H1 (cell line): ENCODE measurements at regions not wholly inside any gene's neighbourhood (a gene's known extent, or its start where the extent isn't known, plus 50 kb on each side); places are given as distances from the start of the nearest gene placed in this dataset.

Source experiments
- CTCF ChIA-PET: fragments of 300-600 bp; sonication (Branson Sonifier 250); formaldehyde crosslinking; loops from one replicate; lab custom pipeline; 2021; ENCODE audit not compliant: partially characterized antibody; lab: Charles Lee
- POLR2A ChIA-PET: fragments of 300-600 bp; sonication (Branson Sonifier 250); formaldehyde crosslinking; loops from one replicate; lab custom pipeline; 2021; ENCODE audit warnings: inconsistent platforms; ENCODE audit not compliant: partially characterized antibody; lab: Charles Lee
- DNase-seq, 2 experiments: peaks; one replicate each; pipeline versions ENCODE4 v3.0.0 to v3.0.0-alpha.2; 2010 to 2022; ENCODE audit warnings: low spot score in 2 of 2, low read depth in 1 of 2, mixed read lengths in 1 of 2
- FAIRE-seq: peaks from 2 replicates; lab custom pipeline; 2011; peaks lifted over from hg19 to GRCh38; lab: Jason Lieb, UNC
- H2AFZ ChIP-seq: 2 replicates; pipeline ENCODE4 v1.8.1; 2012; ENCODE audit warnings: low read length, inconsistent platforms
- H2AK5ac ChIP-seq: 2 replicates; pipeline ENCODE4 v1.6.1; 2013; ENCODE audit warnings: low read depth, low read length
- H2BK120ac ChIP-seq: replicated peaks from 2 replicates; pipeline ENCODE3; 2013; ENCODE audit warnings: low read depth, low read length, inconsistent platforms
- H2BK12ac ChIP-seq: 2 replicates; pipeline ENCODE4 v1.6.1; 2013; ENCODE audit warnings: low read depth, low read length
- H2BK15ac ChIP-seq: 2 replicates; pipeline ENCODE4 v1.6.1; 2013; ENCODE audit warnings: low read length
- H2BK20ac ChIP-seq: 2 replicates; pipeline ENCODE4 v1.6.1; 2013; ENCODE audit warnings: low read length
- H2BK5ac ChIP-seq: 2 replicates; pipeline ENCODE4 v1.6.1; 2013; ENCODE audit warnings: low read depth, low read length
- H3K14ac ChIP-seq: 2 replicates; pipeline ENCODE4 v1.6.1; 2013; ENCODE audit warnings: inconsistent platforms; ENCODE audit not compliant: insufficient read length
- H3K18ac ChIP-seq: 2 replicates; pipeline ENCODE4 v1.6.1; 2013; ENCODE audit warnings: low read length; ENCODE audit errors: extremely low read depth
- H3K23ac ChIP-seq: 2 replicates; pipeline ENCODE4 v1.6.1; 2013; ENCODE audit warnings: inconsistent platforms; ENCODE audit not compliant: insufficient read length
- H3K23me2 ChIP-seq: 2 replicates; pipeline ENCODE4 v1.6.1; 2013; ENCODE audit warnings: low read depth, low read length
- H3K27ac ChIP-seq: 2 replicates; pipeline ENCODE4 v1.6.1; 2011; ENCODE audit warnings: low read depth, low read length, inconsistent platforms
- H3K27me3 ChIP-seq, 4 experiments: replicated peaks in 1 of 4; 1 replicate in 1 of 4; 2 replicates in 3 of 4; pipeline versions ENCODE4 v1.6.1 to v1.8.1; 2011 to 2013; ENCODE audit warnings: low read length in 3 of 4, mild to moderate bottlenecking in 3 of 4, inconsistent platforms in 2 of 4, mixed read lengths in 2 of 4, moderate library complexity in 1 of 4; ENCODE audit not compliant: control insufficient read depth in 3 of 4, insufficient read depth in 3 of 4; ENCODE audit errors: extremely low read depth in 1 of 4
- H3K36me3 ChIP-seq, 4 experiments: 2 replicates each; pipeline versions ENCODE4 v1.6.1 to v1.8.1; 2011 to 2013; ENCODE audit warnings: mild to moderate bottlenecking in 4 of 4, low read length in 3 of 4, moderate library complexity in 2 of 4, control low read depth in 1 of 4, inconsistent platforms in 1 of 4; ENCODE audit not compliant: insufficient read depth in 4 of 4, control insufficient read depth in 2 of 4
- H3K4ac ChIP-seq: replicated peaks from 2 replicates; pipeline ENCODE3; 2013; ENCODE audit warnings: low read length, low read depth, mixed read lengths, inconsistent platforms; ENCODE audit not compliant: insufficient read length
- H3K4me1 ChIP-seq, 4 experiments: replicated peaks in 1 of 4; 1 replicate in 1 of 4; 2 replicates in 3 of 4; pipeline versions ENCODE4 v1.6.1 to v1.8.1; 2011 to 2013; ENCODE audit warnings: low read length in 3 of 4, inconsistent platforms in 2 of 4, mixed read lengths in 1 of 4; ENCODE audit not compliant: insufficient read depth in 4 of 4, control insufficient read depth in 3 of 4
- H3K4me2 ChIP-seq, 2 experiments: 2 replicates each; pipeline versions ENCODE4 v1.6.1 to v1.8.1; 2011 to 2013; ENCODE audit warnings: low read depth in 2 of 2, low read length in 2 of 2, control low read depth in 1 of 2, inconsistent platforms in 1 of 2, mild to moderate bottlenecking in 1 of 2; ENCODE audit not compliant: insufficient read depth in 1 of 2
- H3K4me3 ChIP-seq, 4 experiments: fragments of 200-600, 300-600 bp in 1 of 4; sonication (generic), shearing (Covaris generic), sonication (Bioruptor Twin) in 1 of 4; 2 replicates each; pipeline versions ENCODE4 v1.5.1 to v1.8.1; 2011 to 2016; ENCODE audit warnings: low read length in 4 of 4, low read depth in 3 of 4, control low read depth in 2 of 4, inconsistent platforms in 2 of 4, mild to moderate bottlenecking in 2 of 4, mixed read lengths in 1 of 4, moderate library complexity in 1 of 4; ENCODE audit not compliant: insufficient read depth in 2 of 4; ENCODE audit errors: extremely low read depth in 1 of 4
- H3K56ac ChIP-seq: replicated peaks from 2 replicates; pipeline ENCODE3; 2013; ENCODE audit warnings: low read depth, mild to moderate bottlenecking, mixed read lengths, low read length, inconsistent platforms; ENCODE audit not compliant: insufficient read length
- H3K79me1 ChIP-seq: 2 replicates; pipeline ENCODE4 v1.6.1; 2013; ENCODE audit warnings: low read depth, low read length, control low read depth
- H3K79me2 ChIP-seq, 2 experiments: 2 replicates each; pipeline versions ENCODE4 v1.6.1 to v1.8.1; 2012 to 2013; ENCODE audit warnings: low read length in 2 of 2, mild to moderate bottlenecking in 2 of 2, inconsistent platforms in 1 of 2; ENCODE audit not compliant: insufficient read depth in 2 of 2, control insufficient read depth in 1 of 2
- H3K9ac ChIP-seq, 4 experiments: replicated peaks in 1 of 4; 1 replicate in 1 of 4; 2 replicates in 3 of 4; pipeline versions ENCODE4 v1.6.1 to v1.8.1; 2011 to 2013; ENCODE audit warnings: low read depth in 3 of 4, low read length in 3 of 4, control low read depth in 2 of 4, mild to moderate bottlenecking in 2 of 4, moderate library complexity in 2 of 4, inconsistent platforms in 1 of 4; ENCODE audit errors: extremely low read depth in 1 of 4
- H3K9me3 ChIP-seq, 2 experiments: 2 replicates each; pipeline versions ENCODE4 v1.6.1 to v1.8.1; 2012 to 2013; ENCODE audit warnings: mild to moderate bottlenecking in 2 of 2, moderate library complexity in 2 of 2, control low read depth in 1 of 2, inconsistent platforms in 1 of 2, low read depth in 1 of 2, low read length in 1 of 2, mixed read lengths in 1 of 2; ENCODE audit not compliant: insufficient read depth in 2 of 2
- H4K20me1 ChIP-seq, 2 experiments: replicated peaks in 1 of 2; 2 replicates each; pipeline versions ENCODE3 to v1.8.1; 2011 to 2013; ENCODE audit warnings: inconsistent platforms in 2 of 2, low read length in 2 of 2, mild to moderate bottlenecking in 1 of 2; ENCODE audit not compliant: insufficient read depth in 2 of 2, control insufficient read depth in 1 of 2
- H4K5ac ChIP-seq: 2 replicates; pipeline ENCODE4 v1.6.1; 2013; ENCODE audit warnings: low read length, low read depth, mixed read lengths, inconsistent platforms; ENCODE audit not compliant: insufficient read length
- H4K8ac ChIP-seq: 2 replicates; pipeline ENCODE4 v1.8.0; 2013; ENCODE audit warnings: mild to moderate bottlenecking, moderate library complexity, low read length, inconsistent platforms; ENCODE audit not compliant: insufficient read depth; ENCODE audit errors: extremely low read depth
- H4K91ac ChIP-seq: replicated peaks from 2 replicates; pipeline ENCODE3; 2013; ENCODE audit warnings: low read length, mixed read lengths, inconsistent platforms; ENCODE audit not compliant: insufficient read length
- CHD1 ChIP-seq: IDR thresholded peaks from 2 replicates; pipeline ENCODE4 v1.6.1; 2012; ENCODE audit warnings: low read depth, low read length, improper control_type of control experiment
- GABPA ChIP-seq: IDR thresholded peaks from 2 replicates; pipeline ENCODE4 v1.6.1; 2011; ENCODE audit warnings: mild to moderate bottlenecking, low read length, moderate library complexity, borderline replicate concordance; ENCODE audit not compliant: insufficient read depth
- HDAC6 ChIP-seq: IDR thresholded peaks from one replicate; pipeline ENCODE4 v1.7.1; 2012; ENCODE audit warnings: low read depth, mild to moderate bottlenecking, inconsistent platforms, low read length, moderate library complexity
- TAF7 ChIP-seq: optimal IDR thresholded peaks from 2 replicates; pipeline ENCODE3; 2011; ENCODE audit warnings: low read depth, mild to moderate bottlenecking, inconsistent platforms, low read length, moderate library complexity, borderline replicate concordance
- WGBS, 2 experiments: shearing (Covaris generic) in 1 of 2; methylation state at CpG; one replicate each; pipeline versions ENCODE4 v1.1.6 to v1.1.7; 2013 to 2015; ENCODE audit warnings: low lambda C conversion rate in 2 of 2, mixed read lengths in 2 of 2, inconsistent platforms in 1 of 2, low coverage in 1 of 2, missing lambda C conversion rate in 1 of 2; ENCODE audit not compliant: insufficient replicate concordance in 2 of 2, insufficient coverage in 1 of 2, insufficient read length in 1 of 2; ENCODE audit errors: extremely low coverage in 1 of 2, missing lambda C conversion rate in 1 of 2; 5-methylcytosine and 5-hydroxymethylcytosine counted together

DNA sequence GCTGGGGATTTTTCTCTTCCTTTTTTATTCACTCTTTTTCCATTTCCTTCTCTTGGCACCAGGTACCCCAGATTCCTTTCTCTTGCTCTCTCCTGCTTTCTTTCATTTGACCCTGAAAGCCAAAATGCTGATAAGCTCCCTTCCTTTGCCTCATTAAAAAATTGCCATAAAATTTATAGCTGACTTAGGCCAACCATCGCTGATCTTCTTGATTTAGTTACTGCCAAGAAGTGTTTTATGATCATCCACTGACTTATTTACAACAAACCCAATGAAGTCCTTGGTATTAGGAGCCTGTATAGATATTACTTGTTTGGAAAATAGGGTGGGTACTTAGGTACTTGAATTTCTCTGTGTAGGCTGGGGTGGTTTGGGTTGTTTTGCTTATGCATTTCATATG lies 173.2 kb upstream of the PHYHIPL start:
- H2BK15ac ChIP-seq, result no peak overlapping the region
- no peak overlapping the region for H3K4ac ChIP-seq
- no peak overlapping the region for H2AFZ ChIP-seq
- H3K27me3 ChIP-seq, result no peaks in the 10 kb centered on the region; a peak in 1 of 7 replicates
- no peak overlapping the region for H3K23ac ChIP-seq
- no peaks in the 10 kb centered on the region for H3K79me1 ChIP-seq
- H4K8ac ChIP-seq, result no peak overlapping the region
- H3K14ac ChIP-seq, result no peak overlapping the region
- no peak overlapping the region for H4K91ac ChIP-seq
- no peaks in the 10 kb centered on the region for H3K4me1 ChIP-seq
- TF ChIP-seq HDAC6, result no peak
- no peak for TF ChIP-seq TAF7
- TF ChIP-seq CHD1, result no peak
- TF ChIP-seq GABPA, result no peak
- H3K18ac ChIP-seq, result no peak overlapping the region
- no peaks in the 10 kb centered on the region; a peak in 1 of 8 replicates for H3K36me3 ChIP-seq
- no peak overlapping the region for H3K56ac ChIP-seq
- 100% methylated on average over 1 of the region's 1 CpG; no CpG with 5 or more reads in 1 of the 2 experiments for WGBS, 2 experiments
- H3K27ac ChIP-seq, result no peak overlapping the region
- H2BK12ac ChIP-seq, result no peak overlapping the region
- no peak overlapping the region for H2AK5ac ChIP-seq
- ChIA-PET POLR2A (no interaction called here), CTCF (interaction anchor here (1.2 to 1.4 kb wide), 3 partner anchors 9 to 149 kb away, joined by 3 to 5 read pairs (median 4); no protein-coding TSS in a partner anchor)
- H4K5ac ChIP-seq, result no peak overlapping the region
- no peaks in the 10 kb centered on the region for H3K23me2 ChIP-seq
- H3K4me2 ChIP-seq, result no peak overlapping the region
- no peaks in the 10 kb centered on the region for H4K20me1 ChIP-seq
- H2BK120ac ChIP-seq, result no peak overlapping the region
- FAIRE-seq (no peak), DNase-seq (no peak)
- H3K9ac ChIP-seq, result no peak overlapping the region
- no peak overlapping the region for H2BK5ac ChIP-seq
- no peaks in the 10 kb centered on the region for H3K9me3 ChIP-seq
- no peak overlapping the region for H3K4me3 ChIP-seq
- H2BK20ac ChIP-seq, result no peak overlapping the region
- H3K79me2 ChIP-seq, result no peaks in the 10 kb centered on the region
